ENCODE measurements at regions not wholly inside any gene's neighbourhood (a gene's known extent, or its start where the extent isn't known, plus 50 kb on each side); places are given as distances from the start of the nearest gene placed in this dataset.

DNA sequence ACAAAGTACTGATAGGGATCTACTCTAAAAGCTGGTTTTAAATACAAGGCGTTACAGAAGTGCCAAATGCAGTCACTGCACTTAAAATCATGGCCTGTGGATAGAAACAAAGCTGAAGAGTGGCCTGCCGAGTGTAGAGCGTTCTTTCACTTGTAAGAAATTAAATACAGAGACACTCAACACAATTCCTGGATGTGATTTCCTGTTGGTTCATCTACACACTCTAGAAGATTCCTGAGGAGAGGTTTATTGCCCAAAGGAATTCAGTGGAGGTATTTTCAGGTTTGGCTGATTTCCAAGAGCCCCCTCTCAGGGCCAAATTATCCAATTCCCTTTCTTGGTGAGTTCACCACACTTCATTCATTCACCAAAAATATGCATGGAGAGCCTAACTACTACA is 200.3 kb upstream of the IL12A start:
- H3K27ac ChIP-seq: no peak overlapping the region
- no peaks in the 10 kb centered on the region for H3K27me3 ChIP-seq
- H3K4me1 ChIP-seq (replicated peaks in 1 of 2): no peaks in the 10 kb centered on the region
- no peaks in the 10 kb centered on the region for H3K9me3 ChIP-seq (replicated peaks in 1 of 3)
- no peaks in the 10 kb centered on the region for H3K36me3 ChIP-seq (replicated peaks in 1 of 2)
- DNase-seq: no peak
- no peak overlapping the region for H3K4me3 ChIP-seq
- intact Hi-C loops (cut with DNase I): no loop called here
- 61 to 79% (median 73%) methylated on average over 3 of the region's 3 CpGs for WGBS, 4 donors
- no peak for TF ChIP-seq POLR2A (IDR thresholded peaks at IDR 0.05)
- TF ChIP-seq, protein P1, sequence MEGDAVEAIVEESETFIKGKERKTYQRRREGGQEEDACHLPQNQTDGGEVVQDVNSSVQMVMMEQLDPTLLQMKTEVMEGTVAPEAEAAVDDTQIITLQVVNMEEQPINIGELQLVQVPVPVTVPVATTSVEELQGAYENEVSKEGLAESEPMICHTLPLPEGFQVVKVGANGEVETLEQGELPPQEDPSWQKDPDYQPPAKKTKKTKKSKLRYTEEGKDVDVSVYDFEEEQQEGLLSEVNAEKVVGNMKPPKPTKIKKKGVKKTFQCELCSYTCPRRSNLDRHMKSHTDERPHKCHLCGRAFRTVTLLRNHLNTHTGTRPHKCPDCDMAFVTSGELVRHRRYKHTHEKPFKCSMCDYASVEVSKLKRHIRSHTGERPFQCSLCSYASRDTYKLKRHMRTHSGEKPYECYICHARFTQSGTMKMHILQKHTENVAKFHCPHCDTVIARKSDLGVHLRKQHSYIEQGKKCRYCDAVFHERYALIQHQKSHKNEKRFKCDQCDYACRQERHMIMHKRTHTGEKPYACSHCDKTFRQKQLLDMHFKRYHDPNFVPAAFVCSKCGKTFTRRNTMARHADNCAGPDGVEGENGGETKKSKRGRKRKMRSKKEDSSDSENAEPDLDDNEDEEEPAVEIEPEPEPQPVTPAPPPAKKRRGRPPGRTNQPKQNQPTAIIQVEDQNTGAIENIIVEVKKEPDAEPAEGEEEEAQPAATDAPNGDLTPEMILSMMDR (IDR thresholded peaks at IDR 0.05): no peak

- intact Hi-C loops (cut with DNase I): no loop called here
- TF ChIP-seq POLR2A (IDR thresholded peaks at IDR 0.05): no peak
- TF ChIP-seq, protein P1 (IDR thresholded peaks at IDR 0.05): no peak
- no peaks in the 10 kb centered on the region for H3K36me3 ChIP-seq (replicated peaks in 1 of 2)
Observed at GRCh38 chr3:159789017-159789416, 199.6 kb upstream of the IL12A start.

GRCh38 chr3:159789742-159790635 is 198.6 kb upstream of the IL12A start:
- Histone ChIP-seq H3K4me1 (replicated peaks in 1 of 2) (no peaks in the 10 kb centered on the region), H3K9me3 (replicated peaks in 1 of 3) (no peaks in the 10 kb centered on the region), H3K4me3 (no peak overlapping the region), H3K27ac (no peak overlapping the region), H3K27me3 (no peaks in the 10 kb centered on the region), H3K36me3 (replicated peaks in 1 of 2) (no peaks in the 10 kb centered on the region)
- intact Hi-C loops (cut with DNase I): no loop called here
- WGBS, 4 donors: 85 to 89% (median 89%) methylated on average over 10 of the region's 10 CpGs
- DNase-seq: no peak
- TF ChIP-seq, protein P1 (IDR thresholded peaks at IDR 0.05): no peak

More at GRCh38 chr3:159789017-159789416, 199.6 kb upstream of the IL12A start:
- WGBS, 4 donors: 78 to 86% (median 80%) methylated on average over 4 of the region's 4 CpGs
- H3K9me3 ChIP-seq (replicated peaks in 1 of 3): no peaks in the 10 kb centered on the region
- DNase-seq: no peak
- no peaks in the 10 kb centered on the region for H3K27me3 ChIP-seq
- no peak overlapping the region for H3K4me3 ChIP-seq
- H3K27ac ChIP-seq: no peak overlapping the region
- no peaks in the 10 kb centered on the region for H3K4me1 ChIP-seq (replicated peaks in 1 of 2)

DNA sequence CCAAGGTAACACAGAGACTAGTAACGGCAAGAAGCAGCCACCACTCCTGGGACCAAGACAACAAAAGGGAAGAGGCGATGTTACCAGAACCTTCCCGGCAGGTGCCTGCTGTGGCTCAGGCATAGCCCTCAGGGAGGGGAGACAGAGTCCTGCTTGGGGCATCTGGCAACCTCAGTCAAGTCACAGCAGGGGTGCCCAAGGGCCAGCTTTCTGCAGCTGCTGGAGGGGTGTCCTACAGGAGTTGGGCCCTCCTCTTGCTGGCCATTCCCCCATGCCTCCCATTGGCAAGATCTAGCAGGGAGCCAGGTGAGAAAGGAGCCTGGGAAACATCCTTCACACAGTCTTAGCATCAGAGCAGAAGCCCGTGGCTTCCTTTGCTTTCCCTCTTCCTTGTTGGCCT is 197.3 kb upstream of the IL12A start:
- no peaks in the 10 kb centered on the region for H3K4me1 ChIP-seq (replicated peaks in 1 of 2)
- intact Hi-C loops (cut with DNase I): no loop called here
- no peaks in the 10 kb centered on the region for H3K27me3 ChIP-seq
- no peak overlapping the region for H3K27ac ChIP-seq
- 63 to 89% (median 79%) methylated on average over 4 of the region's 4 CpGs for WGBS, 4 donors
- TF ChIP-seq POLR2A (IDR thresholded peaks at IDR 0.05): no peak
- TF ChIP-seq, protein P1 (IDR thresholded peaks at IDR 0.05): no peak
- no peaks in the 10 kb centered on the region for H3K36me3 ChIP-seq (replicated peaks in 1 of 2)
- H3K4me3 ChIP-seq: no peak overlapping the region
- DNase-seq: no peak
- no peaks in the 10 kb centered on the region for H3K9me3 ChIP-seq (replicated peaks in 1 of 3)

Measured in adrenal gland (tissue), 9 donors.